LoVo (cell line): ENCODE measurements at regions not wholly inside any gene's neighbourhood (a gene's known extent, or its start where the extent isn't known, plus 50 kb on each side); places are given as distances from the start of the nearest gene placed in this dataset.
"Not testable (repeated sequence)": the region's sequence is repeated elsewhere in the genome, so short reads cannot be mapped to it uniquely, and the experiment has no call there.

Experiments used
- DNase-seq: peaks from one replicate; pipeline ENCODE4 v3.0.0-alpha.2; 2016; ENCODE audit warnings: low spot score

DNA sequence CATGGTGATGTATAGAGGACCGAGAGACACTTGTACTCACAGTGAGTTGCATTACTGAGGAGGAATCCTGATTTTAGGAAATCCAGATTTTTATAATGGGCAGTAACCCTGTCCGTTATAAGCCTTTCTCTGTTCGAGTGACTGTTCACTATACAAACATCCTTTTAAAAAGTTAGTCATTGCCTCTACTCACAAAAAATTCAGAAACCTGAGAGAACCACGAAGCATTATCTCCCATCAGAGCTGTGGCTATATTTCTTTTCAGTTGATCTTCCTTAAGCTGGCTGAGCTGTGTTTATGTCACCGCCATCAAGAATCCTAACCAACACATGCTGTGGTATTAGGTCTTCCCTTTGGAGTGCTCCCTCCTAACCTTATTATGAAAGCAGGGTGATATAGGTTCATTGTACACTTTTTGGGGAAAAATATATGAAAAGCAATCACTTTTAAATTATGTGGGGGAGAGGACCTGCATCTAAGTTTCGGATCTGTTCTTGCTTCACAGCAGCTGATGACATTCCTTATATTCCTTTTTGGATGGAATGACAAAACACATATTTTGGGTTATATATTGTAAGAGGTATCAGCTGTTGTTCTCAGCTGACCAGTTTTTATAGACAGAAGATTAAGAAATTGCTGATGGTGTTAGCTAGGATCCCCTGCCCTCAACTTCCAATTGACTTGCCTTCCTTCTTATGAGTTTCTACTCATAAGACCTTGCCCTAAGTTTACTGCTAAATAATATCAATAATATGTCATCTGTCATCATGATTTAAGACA is 465.9 kb upstream of the RASGRP1 start:
- DNase-seq = no peak

DNA sequence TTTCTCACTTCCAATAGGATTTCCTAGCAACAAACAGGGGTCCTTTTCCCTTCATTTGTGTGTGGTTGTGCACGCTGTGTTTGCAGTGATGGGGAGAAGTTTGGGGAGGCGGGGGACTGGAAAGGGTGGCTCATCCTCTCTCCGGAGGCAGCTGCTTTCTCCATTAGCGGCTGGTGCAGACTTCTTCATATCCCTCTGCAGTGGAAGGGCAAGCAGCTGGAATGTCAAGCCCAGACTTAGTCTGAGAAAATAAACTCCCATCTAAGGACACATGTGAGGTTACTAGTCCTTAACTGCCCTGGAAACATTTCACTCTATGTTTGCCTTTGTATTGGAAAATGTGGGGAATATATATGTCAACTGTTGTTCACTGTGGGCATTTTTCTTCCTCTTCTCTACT is 467.0 kb upstream of the RASGRP1 start:
- DNase-seq = no peak

DNA sequence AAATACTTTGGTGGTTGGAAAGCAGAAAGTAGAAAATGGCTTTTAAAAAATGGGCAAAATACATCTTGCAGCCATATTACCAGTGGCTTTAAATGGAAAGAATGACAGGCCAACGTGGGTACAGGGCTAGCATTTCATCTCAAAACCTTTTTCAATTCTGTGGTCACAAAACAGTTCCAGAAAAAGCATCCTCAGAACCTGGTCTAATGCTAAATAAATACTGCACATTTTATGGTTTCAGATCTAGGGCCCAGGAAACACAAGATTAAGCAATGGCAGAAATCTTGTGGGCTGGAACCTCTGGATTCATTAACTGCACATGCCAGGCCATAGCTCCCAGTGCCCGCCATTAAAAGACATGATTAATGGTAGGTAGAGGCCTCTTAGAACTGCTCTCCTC is 470.2 kb upstream of the RASGRP1 start:
- DNase-seq = no peak

DNA sequence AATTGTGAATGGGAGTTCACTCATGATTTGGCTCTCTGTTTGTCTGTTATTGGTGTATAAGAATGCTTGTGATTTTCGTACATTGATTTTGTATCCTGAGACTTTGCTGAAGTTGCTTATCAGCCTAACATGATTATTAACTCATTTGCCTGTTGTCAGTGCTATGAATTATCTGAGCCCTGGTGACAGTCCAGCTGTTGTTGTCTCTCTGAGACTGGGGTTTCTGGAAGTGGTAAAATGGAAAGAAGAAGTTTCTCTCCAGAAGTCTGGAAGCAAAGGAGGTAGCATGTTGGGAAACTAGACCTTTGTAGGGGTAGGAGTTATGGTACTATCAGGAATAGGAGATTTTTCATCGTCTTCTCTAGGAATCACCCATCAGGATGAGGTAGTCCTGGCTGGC is 473.0 kb upstream of the RASGRP1 start:
- DNase-seq = not testable (repeated sequence)

DNA sequence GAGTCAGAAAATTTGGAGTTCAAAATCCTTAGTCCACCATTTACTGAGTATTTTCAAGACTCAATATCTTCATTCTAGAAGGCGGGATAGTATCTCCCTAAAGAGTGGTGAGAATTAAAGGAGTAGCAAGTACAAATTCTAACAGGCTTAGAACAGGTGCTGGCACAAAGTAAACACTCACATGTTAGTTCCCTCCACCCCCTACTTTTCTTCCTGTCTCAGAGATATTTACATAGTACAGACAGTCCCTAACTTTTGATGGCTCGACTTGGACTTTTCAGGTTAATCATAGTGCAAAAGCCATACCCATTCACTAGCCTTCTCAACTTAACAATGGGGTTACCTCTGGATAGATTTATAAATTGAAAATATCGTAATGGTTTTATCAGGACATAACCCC is 476.2 kb upstream of the RASGRP1 start:
- DNase-seq = no peak

DNA sequence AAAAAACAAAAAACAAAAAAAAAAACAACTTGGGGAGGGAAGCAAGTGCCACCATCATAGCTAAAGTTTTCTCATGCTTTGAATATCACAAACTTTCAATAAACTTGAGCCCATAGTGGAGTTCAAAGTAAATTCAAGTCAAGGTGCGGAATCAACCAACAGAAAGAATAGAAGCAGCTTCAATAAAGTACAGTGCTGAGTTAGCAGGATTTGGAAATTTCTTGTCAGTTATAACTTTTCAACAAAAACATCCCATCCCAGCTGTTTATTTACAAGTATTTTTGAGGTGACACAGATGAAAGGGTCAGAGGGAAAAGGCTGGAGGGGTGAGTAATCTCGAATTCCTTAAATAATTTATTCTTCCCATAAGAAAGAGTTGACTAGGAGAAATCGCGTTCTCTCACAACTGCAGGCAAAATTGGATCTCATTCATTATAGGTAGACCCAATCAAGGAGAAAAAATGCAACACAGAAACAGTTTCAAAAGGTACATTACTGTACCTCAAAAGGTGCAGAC is 477.4 kb upstream of the RASGRP1 start:
- DNase-seq = no peak

DNA sequence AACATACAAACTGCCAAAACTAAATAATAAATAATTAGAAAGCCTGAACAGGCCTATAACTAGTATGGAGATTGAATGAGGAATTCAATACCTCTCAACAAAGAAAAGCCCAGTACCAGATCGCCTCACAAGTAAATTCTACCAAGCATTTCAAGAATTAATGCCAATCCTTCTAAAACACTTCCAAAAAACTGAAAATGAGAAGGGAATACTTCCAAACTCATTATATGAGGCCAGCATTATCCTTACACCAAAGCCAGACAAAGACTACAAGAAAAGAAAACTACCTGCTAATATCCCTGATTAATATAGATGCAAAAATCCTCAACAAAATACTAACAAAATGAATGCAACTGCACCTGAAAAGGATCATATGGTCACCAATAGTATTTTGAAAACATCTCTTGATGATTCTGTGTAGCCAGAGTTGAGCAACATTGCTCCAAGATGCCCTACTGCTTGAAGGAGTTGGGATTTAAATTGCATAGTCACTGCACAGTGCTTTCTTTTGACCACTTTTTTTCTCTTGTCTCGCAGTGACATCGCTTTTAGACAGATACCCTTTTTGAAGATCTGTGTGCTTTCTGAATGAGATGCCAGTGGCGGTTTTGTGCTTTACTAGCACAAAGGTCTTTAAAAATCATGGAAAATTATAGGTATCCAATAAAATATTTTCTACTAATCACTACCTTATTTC is 487.2 kb upstream of the RASGRP1 start:
- no peak for DNase-seq

DNA sequence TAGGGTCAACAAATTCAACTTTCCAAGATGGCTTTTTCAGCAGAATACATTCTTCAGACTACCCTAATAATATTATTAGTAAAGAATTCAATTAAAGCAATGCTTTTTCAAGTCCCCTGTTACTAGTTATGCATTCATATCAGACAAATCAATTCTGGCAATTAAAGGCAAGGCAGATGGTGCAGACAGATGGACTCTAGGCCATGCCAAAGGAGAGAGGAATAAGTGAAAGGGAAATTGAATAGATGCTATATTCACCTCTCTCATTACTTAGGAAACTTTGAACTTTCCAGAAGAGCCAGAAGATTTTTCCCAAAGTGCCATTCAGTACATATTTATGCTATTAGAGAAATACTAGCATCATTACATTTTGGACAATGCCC is 487.7 kb upstream of the RASGRP1 start:
- DNase-seq = no peak

DNA sequence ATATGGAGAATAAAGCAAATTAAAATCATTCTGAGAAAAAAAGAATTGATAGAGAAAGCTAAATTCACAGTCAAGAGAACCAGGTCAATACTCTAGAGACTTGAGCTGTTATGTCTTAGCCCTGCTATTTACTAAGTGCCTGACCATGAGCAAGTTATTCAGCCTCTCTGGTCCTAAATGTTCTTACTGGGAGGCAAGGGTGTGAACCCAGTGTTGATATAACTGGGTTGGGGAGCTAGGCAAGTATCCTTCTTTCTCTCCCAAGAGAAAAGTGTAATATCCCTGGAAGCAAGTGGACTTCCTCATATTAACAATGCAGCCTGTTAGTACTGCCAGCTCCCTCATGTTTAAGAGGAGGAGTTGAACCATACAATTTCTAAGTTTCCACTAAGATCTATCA is 488.9 kb upstream of the RASGRP1 start:
- DNase-seq = no peak

DNA sequence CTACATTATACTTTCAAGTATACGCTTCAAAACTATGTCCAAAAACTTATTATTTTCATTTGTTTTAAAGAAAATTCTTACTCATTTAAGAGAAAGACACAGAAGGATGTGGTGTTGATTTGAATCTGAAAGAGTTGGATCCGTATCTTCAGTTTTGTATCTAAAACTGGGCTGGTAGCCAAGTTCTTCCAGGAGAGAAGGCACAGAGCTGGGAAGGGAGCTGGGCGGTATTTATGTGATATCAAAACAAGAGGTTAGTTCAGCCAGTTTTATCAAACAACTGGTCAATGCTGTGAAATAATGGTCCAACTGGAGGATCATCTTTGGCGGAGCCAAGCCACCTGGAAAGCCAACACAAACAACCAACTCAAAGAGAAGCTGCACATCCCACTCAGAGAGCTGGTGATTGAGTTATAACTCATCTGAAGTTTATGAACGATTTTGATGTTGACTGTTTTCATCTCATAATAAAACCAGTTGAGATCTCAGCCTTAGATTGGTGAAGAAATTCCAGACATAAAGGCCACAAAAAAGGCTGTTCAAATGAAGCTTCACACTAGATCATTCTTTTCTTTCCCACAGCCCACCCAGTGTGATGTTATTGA is 489.6 kb upstream of the RASGRP1 start:
- no peak for DNase-seq

DNA sequence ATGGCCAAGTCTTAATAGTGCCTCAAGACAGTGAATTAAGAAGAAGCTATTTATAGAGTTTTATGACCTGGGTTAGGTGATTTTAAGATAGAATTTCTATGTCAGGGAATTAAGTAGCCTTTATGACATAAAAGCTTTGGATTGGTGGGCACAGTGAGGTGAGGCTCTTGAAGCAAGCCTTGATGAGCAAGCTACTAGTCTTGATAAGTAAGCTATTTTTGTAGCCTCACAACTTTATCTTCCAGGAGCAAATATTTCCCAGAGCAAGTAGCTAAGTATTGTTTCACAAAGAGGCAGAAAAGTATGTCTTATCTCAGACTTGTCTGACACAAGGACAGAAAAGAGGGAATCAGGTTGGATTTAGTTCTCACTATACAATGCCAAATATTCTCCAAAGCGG is 491.7 kb upstream of the RASGRP1 start:
- no peak for DNase-seq

DNA sequence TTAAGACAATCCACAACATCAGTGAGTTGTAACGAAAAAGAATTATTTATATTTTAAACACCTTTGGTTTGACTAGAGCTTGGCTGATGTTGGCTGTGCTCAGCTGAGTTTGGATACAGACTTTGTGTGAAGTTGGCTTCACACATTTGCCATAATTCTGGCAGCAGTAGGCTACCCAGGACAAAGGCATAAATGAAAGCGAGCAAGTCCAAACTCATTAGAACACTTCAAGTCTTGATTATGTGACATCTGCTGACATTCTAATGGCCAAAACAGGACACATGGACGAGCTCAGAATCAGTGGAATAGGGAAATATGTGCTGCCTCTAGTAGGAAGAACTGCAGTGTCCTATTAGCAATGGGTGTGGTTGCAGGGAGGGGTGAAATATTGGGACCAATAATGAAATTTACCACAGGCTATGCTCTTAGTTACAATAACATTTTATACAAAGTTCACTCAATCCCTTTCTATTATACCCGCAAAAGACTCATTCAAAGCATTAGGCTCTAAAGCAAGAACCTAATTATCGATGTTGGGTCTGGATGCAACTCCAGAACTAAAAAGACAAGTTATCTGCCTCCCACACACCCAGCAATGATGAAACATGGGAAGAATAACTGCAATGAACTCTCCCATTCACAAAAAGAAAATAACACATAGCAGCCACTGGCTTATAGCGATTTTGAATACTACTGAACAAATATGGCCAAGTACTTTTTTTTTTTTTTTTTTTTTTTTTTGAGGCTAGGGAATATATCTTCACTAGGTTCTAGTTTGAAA is 493.9 kb upstream of the RASGRP1 start:
- DNase-seq = no peak

DNA sequence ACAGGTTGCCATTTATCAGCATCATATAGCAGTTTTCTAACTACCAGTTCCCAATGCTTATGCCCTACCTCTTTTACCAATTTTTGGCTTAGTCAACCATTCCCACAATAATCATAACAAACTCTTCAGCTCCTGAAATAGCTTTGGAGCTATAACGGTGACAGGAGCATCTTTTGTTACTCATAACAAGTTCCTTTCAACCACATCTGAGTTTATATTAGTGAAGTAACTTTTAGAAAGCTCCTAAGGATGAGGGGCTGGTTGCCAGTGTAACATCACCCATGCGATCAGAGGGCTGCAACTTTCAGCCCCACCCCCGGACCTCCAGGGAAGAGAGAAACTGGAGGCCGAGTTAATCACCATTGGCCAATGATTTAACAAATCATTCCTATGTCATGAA is 495.3 kb upstream of the RASGRP1 start:
- no peak for DNase-seq

DNA sequence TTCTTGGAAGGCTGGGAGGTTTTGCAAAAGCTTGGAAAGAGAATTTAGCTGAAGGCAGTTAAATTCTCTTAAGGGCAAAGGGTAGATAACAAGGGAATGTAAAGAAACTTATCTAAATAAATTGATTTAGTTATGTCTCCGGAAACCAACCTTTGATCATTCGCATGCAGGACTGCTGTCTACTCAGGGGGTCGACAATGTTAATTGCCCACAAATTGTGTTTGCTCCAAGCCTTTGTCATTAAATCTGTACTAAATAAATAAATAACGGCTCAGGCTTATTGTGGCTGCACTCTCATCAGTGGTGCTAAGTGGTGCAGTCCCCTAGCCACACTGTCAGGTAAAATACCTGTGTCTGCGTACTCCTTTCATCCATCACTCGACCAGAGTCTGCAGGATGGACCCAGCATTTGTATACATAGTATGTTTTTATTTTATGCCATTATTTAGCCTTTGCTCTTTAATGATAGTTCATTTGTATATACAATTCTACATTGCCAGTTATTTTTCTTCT is 497.4 kb upstream of the RASGRP1 start:
- DNase-seq = peak; percentile 15

DNA sequence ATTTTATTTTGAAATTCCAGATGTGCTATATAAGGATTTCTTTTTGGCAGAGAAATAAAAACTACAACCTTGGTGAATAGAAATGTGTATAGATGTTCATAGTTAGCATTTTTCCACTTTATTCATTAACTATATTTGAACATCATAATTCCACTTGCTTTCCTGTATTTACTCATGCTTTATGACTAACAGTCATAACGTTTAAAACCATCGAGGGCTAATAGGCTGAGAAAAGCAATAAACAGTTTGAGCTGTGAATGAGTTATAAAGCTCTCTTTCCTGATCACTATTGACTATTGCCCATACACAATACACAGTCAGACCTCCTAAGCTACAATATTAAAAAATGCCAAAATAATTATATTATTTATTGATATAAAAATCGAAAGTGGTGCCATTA is 502.1 kb upstream of the RASGRP1 start:
- peak; percentile 14 for DNase-seq

DNA sequence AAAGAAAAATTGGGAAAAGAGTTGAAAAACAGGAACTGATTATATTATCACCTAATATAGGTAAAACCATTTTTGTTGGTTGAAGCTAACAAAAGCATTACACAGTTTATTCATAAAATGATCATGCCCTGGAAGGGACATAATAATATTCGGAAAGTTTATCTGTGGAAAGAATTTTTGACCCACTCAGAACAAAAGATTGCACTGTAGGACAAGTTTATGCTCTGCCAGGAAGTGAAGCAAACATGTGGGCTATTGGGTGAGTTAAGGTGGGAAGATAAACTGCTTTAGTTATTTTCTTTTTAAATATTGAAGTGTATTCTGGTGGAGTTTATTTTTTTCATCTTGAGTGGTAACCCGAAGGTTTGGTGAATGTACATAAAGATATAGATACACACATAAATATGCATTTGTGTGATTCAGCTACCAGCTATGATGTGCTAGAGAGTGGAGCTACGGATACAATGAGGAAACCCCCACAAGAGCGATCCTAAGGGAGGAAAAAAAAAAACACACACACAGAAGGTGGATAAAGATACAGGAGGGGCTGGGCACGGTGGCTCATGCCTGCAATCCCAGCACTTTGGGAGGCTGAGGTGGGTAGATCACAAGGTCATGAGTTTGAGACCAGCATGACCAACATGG is 506.4 kb upstream of the THBS1 start:
- no peak for DNase-seq

DNA sequence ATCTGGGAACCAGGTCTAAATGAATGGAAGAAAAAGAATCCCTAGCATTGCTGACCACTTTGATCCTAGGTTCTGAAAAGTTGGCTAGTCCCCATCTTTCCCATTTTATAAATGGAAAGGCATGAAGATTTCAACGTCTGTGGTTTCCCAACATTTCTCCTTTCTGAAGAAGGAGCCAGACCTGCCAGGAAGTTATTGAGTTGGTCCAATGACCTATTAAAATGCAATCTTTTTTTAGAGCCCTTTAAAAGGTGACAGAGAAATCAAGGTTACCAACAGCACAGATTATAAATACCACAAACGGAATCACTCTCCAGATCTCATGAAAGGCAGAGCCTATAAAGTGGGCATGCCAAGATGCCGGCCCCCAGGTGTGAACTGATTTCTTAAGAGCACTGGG is 505.6 kb upstream of the THBS1 start:
- peak; percentile 12 for DNase-seq

DNA sequence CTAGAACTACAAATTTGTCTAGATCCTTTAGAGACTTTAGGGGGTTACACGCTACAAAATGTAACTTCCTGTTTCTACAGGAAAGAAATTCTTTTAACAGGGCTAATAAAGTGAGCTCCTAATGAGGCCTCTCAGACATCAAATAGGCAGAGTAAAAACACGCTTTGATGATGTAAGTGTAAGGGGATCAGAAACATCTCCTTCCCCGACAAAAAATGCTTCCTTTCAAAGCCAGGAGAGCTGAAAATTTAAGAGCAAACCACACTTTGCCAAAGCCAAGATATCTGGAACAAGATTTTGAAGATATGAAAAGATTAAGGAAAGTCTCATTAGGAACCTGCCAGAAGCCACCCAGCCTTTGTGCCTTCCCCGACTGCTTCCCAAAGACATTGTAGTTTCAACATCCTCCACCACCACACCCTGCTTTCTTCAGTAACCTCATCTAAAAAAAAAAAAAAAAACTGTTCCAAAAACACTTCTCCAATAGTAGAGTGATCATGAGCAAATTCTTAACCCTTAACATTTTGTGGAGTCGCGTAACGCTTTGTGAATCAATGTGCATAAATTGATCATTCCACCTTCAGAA is 505.0 kb upstream of the THBS1 start:
- DNase-seq = no peak

DNA sequence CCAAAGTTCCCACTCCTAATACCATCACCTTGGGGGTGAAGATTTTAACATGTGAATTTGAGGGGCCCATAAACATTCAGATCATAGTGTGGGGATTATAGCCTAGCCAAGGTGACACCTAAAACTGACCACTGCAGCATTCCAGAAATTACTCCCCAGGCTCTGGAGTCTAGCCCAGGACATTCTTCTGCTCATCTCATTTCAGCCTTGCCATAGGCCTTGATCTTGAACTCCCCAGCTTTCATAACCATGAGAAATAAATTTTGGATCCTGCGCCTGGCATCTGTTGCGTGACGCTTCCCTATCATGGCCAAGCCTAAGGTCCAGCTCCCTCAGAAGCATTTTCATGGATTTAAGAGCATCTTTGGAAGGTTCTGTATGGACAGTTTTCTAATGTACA is 502.9 kb upstream of the THBS1 start:
- DNase-seq = no peak

DNA sequence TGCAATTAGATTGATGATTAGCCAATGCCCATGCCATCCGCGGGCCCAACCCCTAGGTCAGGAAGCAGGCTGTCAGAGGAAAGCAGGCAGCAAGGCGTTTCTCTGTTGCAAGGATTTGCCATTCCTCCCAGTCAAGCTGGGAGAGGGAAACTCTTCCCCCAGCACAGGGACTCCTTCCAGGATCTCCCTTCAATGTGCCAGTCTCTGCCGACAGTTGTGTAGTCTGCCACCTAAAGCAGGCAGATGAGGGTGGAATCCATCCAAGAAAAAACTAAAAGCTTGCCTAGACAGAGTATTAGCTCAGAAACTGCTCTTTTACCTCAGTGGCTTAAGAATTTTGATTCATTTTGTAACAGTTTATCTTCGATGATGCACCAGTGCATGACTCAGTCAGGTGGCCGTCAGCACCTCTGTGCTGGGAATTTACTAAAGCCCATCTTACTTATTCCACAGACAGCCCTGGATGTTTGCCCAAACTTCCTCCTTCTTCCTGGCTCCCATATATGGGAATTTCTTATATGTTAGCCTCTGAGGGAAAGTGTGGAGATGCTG is 501.5 kb upstream of the THBS1 start:
- peak; percentile 26 for DNase-seq

DNA sequence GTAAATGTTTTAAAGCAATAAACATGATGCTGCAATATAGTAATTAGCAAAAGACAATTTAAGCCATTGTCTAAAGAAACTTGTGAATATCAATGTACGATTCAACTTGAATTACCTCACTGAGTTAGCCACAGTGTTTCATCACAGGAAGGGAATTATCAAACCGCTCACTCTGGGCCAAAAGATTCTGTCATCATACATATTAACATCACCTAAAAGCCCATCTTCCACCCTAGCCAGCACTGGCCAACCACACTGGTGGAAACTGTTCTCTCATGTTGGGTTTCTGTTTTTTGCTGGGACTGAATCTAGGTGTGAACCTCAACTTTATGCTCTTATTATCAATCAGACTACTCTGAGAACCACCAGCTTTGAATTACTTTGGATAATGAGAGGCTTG is 497.7 kb upstream of the THBS1 start:
- no peak for DNase-seq
